ENCODE measurements at regions not wholly inside any gene's neighbourhood (a gene's known extent, or its start where the extent isn't known, plus 50 kb on each side); places are given as distances from the start of the nearest gene placed in this dataset.

DNA sequence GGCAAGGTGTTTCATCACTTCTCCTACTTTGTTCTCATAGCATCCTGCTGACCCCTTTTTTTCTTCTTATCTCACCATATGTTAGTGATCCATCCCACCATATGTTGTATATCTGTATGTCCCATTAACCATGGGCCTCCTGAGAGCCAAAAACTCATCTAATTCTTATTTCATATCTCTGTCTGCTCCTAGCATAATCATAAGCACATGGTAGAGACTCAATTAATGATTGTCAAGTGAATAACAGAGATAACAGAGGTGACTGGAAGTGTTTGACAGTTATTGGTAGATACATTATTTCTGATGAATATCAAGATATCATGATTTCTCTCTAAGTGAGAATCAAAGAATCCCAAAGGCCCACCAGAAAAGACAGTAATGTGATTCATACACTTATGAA lies 138.1 kb upstream of the MPPED2 start:
- Mint-ChIP-seq H3K27me3 (ENCODE audit: insufficient read depth, unreplicated experiment) (peaks cover 28% of the 10 kb centered on the region), H3K36me3 (ENCODE audit: insufficient read depth, unreplicated experiment) (no peaks in the 10 kb centered on the region), H3K9me3 (ENCODE audit: unreplicated experiment) (peaks cover 14% of the 10 kb centered on the region), H3K4me3 (ENCODE audit: unreplicated experiment) (no peak overlapping the region), H3K4me1 (ENCODE audit: insufficient read depth, unreplicated experiment) (no peaks in the 10 kb centered on the region), H3K27ac (ENCODE audit: low read depth, unreplicated experiment) (no peak overlapping the region)
- no peak for DNase-seq (ENCODE audit: unreplicated experiment)
- ChIA-PET CTCF (no interaction called here), POLR2A (no interaction called here)
- TF ChIP-seq, protein P1, sequence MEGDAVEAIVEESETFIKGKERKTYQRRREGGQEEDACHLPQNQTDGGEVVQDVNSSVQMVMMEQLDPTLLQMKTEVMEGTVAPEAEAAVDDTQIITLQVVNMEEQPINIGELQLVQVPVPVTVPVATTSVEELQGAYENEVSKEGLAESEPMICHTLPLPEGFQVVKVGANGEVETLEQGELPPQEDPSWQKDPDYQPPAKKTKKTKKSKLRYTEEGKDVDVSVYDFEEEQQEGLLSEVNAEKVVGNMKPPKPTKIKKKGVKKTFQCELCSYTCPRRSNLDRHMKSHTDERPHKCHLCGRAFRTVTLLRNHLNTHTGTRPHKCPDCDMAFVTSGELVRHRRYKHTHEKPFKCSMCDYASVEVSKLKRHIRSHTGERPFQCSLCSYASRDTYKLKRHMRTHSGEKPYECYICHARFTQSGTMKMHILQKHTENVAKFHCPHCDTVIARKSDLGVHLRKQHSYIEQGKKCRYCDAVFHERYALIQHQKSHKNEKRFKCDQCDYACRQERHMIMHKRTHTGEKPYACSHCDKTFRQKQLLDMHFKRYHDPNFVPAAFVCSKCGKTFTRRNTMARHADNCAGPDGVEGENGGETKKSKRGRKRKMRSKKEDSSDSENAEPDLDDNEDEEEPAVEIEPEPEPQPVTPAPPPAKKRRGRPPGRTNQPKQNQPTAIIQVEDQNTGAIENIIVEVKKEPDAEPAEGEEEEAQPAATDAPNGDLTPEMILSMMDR (IDR thresholded peaks at IDR 0.05; ENCODE audit: unreplicated experiment), result no peak
- intact Hi-C loops (cut with micrococcal nuclease), result no loop called here
- BruUV-seq (replicated peaks), result no TSS peak

DNA sequence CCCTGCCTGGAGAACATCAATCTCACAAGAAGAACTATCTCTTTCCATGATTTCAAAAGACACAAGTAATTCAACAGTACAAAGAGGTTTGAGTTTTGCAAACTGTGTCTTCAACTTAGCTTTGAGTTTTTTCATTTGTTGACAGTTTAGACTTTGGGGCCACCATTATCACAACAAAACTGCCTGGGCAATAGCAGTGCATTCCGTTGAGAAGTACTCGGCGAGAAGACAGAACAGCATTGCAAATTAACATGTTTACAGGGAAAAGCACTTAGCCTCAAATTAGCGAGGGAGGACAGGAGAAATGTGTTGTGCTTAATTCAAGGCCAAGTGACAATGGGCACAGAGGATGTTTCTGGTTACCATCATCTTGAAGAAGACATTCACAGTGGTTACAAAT lies 133.2 kb upstream of the MPPED2 start:
- Mint-ChIP-seq H3K36me3 (ENCODE audit: insufficient read depth, unreplicated experiment) (no peaks in the 10 kb centered on the region), H3K27ac (ENCODE audit: low read depth, unreplicated experiment) (no peak overlapping the region), H3K9me3 (ENCODE audit: unreplicated experiment) (peaks cover 7% of the 10 kb centered on the region), H3K4me1 (ENCODE audit: insufficient read depth, unreplicated experiment) (no peaks in the 10 kb centered on the region), H3K4me3 (ENCODE audit: unreplicated experiment) (no peak overlapping the region), H3K27me3 (ENCODE audit: insufficient read depth, unreplicated experiment) (peaks cover 21% of the 10 kb centered on the region)
- intact Hi-C loops (cut with micrococcal nuclease), result no loop called here
- TF ChIP-seq, protein P1 (IDR thresholded peaks at IDR 0.05; ENCODE audit: unreplicated experiment), result no peak
- POLR2A ChIA-PET, result no interaction called here
- DNase-seq (ENCODE audit: unreplicated experiment), result no peak
- no TSS peak for BruUV-seq (replicated peaks)
- CTCF ChIA-PET, result no interaction called here

DNA sequence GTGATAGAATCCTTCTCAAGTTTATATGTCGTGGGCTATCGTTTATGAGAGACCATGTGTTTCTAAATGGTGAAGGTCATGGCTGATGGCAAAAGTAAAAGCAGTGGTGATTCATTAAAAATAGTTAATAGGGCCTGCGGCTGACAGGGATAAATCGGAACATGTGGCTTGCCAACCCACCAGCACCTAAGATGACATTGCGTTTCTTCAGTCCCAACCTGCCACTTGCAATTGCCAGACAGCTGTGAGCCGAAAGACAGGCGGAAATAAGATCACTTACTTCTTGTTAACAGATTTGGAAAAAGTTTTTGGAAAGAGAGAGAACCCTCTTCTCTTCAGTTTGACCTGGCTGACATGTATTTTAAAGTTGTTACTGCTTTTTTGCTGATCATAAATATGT lies 131.5 kb upstream of the MPPED2 start:
- intact Hi-C loops (cut with micrococcal nuclease), result no loop called here
- no peak overlapping the region for H3K4me3 Mint-ChIP-seq (ENCODE audit: unreplicated experiment)
- no peaks in the 10 kb centered on the region for H3K4me1 Mint-ChIP-seq (ENCODE audit: insufficient read depth, unreplicated experiment)
- peaks cover 11% of the 10 kb centered on the region for H3K27me3 Mint-ChIP-seq (ENCODE audit: insufficient read depth, unreplicated experiment)
- no peaks in the 10 kb centered on the region for H3K36me3 Mint-ChIP-seq (ENCODE audit: insufficient read depth, unreplicated experiment)
- H3K27ac Mint-ChIP-seq (ENCODE audit: low read depth, unreplicated experiment), result no peak overlapping the region
- ChIA-PET POLR2A (no interaction called here), CTCF (no interaction called here)
- no peak for DNase-seq (ENCODE audit: unreplicated experiment)
- TF ChIP-seq, protein P1 (IDR thresholded peaks at IDR 0.05; ENCODE audit: unreplicated experiment), result no peak
- H3K9me3 Mint-ChIP-seq (ENCODE audit: unreplicated experiment), result no peaks in the 10 kb centered on the region
- BruUV-seq (replicated peaks), result no TSS peak

DNA sequence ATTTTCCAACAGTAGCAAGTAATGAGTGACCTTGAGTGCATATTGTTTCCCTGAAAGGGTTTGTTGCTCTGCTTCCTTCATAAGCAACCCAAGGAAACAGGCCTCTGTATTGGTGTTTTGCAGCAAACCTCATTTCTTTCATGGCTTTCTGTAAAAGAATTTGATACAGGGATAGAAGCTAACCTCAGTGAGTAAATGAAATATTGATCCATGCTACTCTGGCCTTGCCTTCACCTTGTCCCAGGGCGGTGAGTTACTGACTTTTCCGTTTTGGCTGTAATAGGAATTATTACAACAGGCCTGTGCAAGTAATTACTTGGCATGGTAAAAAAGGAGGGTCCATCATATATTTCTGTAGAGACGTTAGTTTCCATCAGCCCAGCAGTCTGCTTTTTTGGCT lies 130.9 kb upstream of the MPPED2 start:
- Mint-ChIP-seq H3K36me3 (ENCODE audit: insufficient read depth, unreplicated experiment) (no peaks in the 10 kb centered on the region), H3K9me3 (ENCODE audit: unreplicated experiment) (no peaks in the 10 kb centered on the region), H3K27me3 (ENCODE audit: insufficient read depth, unreplicated experiment) (peaks cover 11% of the 10 kb centered on the region), H3K4me3 (ENCODE audit: unreplicated experiment) (no peak overlapping the region), H3K4me1 (ENCODE audit: insufficient read depth, unreplicated experiment) (no peaks in the 10 kb centered on the region), H3K27ac (ENCODE audit: low read depth, unreplicated experiment) (no peak overlapping the region)
- ChIA-PET POLR2A (no interaction called here), CTCF (interaction anchor here (0.6 kb wide), 1 partner anchor 355 kb away, joined by 3 read pairs; no protein-coding TSS in a partner anchor)
- TF ChIP-seq, protein P1 (IDR thresholded peaks at IDR 0.05; ENCODE audit: unreplicated experiment), result no peak
- DNase-seq (ENCODE audit: unreplicated experiment), result no peak
- intact Hi-C loops (cut with micrococcal nuclease), result no loop called here
- BruUV-seq (replicated peaks), result no TSS peak
